CD4-positive, CD25-positive, alpha-beta regulatory T cell (primary cell): ENCODE measurements at regions not wholly inside any gene's neighbourhood (a gene's known extent, or its start where the extent isn't known, plus 50 kb on each side); places are given as distances from the start of the nearest gene placed in this dataset.

Experiments used
- ATAC-seq, 2 donors: fragments of 150-1000 bp; cut with Tn5 transposase; one replicate each; pipeline ENCODE4 v1.10.0; 2021; ENCODE audit warnings: low read depth in 2 of 2, moderate number of reproducible peaks in 2 of 2, moderate library complexity in 1 of 2
- DNase-seq, 3 donors: peaks; one replicate each; pipeline versions ENCODE4 v3.0.0 to v3.0.0-alpha.2; 2012 to 2022; ENCODE audit warnings: mixed read lengths in 1 of 3
- H3K27ac ChIP-seq: one replicate; pipeline ENCODE4 v1.7.0; 2013; ENCODE audit warnings: mild to moderate bottlenecking, low read length; ENCODE audit not compliant: insufficient read depth, poor library complexity, severe bottlenecking
- H3K27me3 ChIP-seq: one replicate; pipeline ENCODE4 v1.7.0; 2013; ENCODE audit warnings: low read length; ENCODE audit not compliant: control insufficient read depth, insufficient read depth
- H3K36me3 ChIP-seq: one replicate; pipeline ENCODE4 v1.7.0; 2013; ENCODE audit warnings: mild to moderate bottlenecking, low read length, moderate library complexity; ENCODE audit not compliant: control insufficient read depth, insufficient read depth
- H3K4me1 ChIP-seq: 2 replicates; pipeline ENCODE4 v1.7.0; 2013; ENCODE audit warnings: mild to moderate bottlenecking, low read length; ENCODE audit not compliant: insufficient read depth, control insufficient read depth, poor library complexity, severe bottlenecking
- H3K4me3 ChIP-seq: one replicate; pipeline ENCODE4 v1.7.0; 2013; ENCODE audit warnings: low read depth, mild to moderate bottlenecking, low read length, moderate library complexity
- H3K9me3 ChIP-seq, 2 experiments: 1 replicate in 1 of 2; 2 replicates in 1 of 2; pipeline ENCODE4 v1.7.0; 2013; ENCODE audit warnings: low read length in 2 of 2, mild to moderate bottlenecking in 1 of 2, moderate library complexity in 1 of 2; ENCODE audit not compliant: control insufficient read depth in 2 of 2
- H3K27ac Mint-ChIP-seq, 3 donors: one replicate each; pipeline ENCODE4 v1.8.0; 2020 to 2022; ENCODE audit warnings: mild to moderate bottlenecking in 3 of 3, mixed read lengths in 3 of 3, moderate library complexity in 2 of 3
- H3K27me3 Mint-ChIP-seq: one replicate; pipeline ENCODE4 v1.8.0; 2022; ENCODE audit warnings: mild to moderate bottlenecking, mixed read lengths
- H3K36me3 Mint-ChIP-seq: one replicate; pipeline ENCODE4 v1.8.0; 2020; ENCODE audit warnings: mixed read lengths
- H3K4me1 Mint-ChIP-seq, 4 donors: one replicate each; pipeline ENCODE4 v1.8.0; 2020 to 2022; ENCODE audit warnings: mixed read lengths in 4 of 4, mild to moderate bottlenecking in 1 of 4
- H3K4me3 Mint-ChIP-seq, 4 donors: one replicate each; pipeline ENCODE4 v1.8.0; 2020 to 2022; ENCODE audit warnings: mild to moderate bottlenecking in 4 of 4, mixed read lengths in 4 of 4, moderate library complexity in 3 of 4
- H3K9me3 Mint-ChIP-seq, 7 donors: one replicate each; pipeline ENCODE4 v1.8.0; 2020 to 2022; ENCODE audit warnings: mixed read lengths in 7 of 7, mild to moderate bottlenecking in 3 of 7, moderate library complexity in 2 of 7

DNA sequence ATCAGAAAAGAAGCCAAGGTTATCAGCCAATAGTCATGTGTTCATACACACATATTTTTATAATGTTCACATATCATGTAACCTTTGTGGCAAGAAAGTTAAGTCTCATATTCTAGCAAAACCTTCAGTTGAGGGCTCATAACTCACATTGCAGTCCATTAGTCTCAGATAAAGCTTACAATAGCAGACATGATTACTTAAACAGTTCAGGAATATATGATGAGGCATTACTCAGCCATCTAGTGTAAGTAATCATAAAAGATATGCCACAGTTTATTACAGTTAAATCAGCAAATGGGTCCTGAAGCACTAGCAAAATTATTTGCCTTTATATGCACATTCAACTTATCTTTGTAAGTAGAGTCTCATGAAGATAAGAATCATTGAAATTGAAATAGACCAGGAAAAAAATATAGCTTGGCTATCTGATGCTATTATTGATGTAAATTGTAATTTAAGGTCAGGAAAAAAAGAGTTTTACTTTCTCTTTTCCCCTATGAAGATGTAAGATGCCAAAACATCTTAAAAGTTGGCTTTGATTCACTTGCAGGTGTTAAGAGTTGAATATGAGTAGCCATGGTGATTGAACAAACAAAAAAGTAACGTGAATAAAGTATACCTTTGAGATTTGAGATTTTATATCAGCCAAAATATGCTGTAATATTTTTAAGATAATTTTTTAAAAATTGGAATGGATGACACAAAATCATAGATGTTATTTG, 537.0 kb downstream of the SLC6A15 start:
- no peaks in the 10 kb centered on the region for H3K36me3 Mint-ChIP-seq

GRCh38 chr12:84362552-84362897, 550.1 kb downstream of the SLC6A15 start:
- H3K27me3 Mint-ChIP-seq, result no peaks in the 10 kb centered on the region
- H3K4me3 Mint-ChIP-seq, result no peak overlapping the region
- ATAC-seq (no peak), DNase-seq (no peak)
- H3K9me3 ChIP-seq, result peaks cover 0 to 4% of the 10 kb centered on the region in 2 experiments
- H3K4me1 ChIP-seq, result no peaks in the 10 kb centered on the region
- no peak overlapping the region for H3K27ac ChIP-seq
- no peaks in the 10 kb centered on the region for H3K36me3 Mint-ChIP-seq
- no peaks in the 10 kb centered on the region for H3K27me3 ChIP-seq
- H3K9me3 Mint-ChIP-seq, result peaks cover 0 to 9% (median 3%) of the 10 kb centered on the region in 7 donors
- H3K36me3 ChIP-seq, result no peaks in the 10 kb centered on the region
- H3K27ac Mint-ChIP-seq, result no peak overlapping the region
- H3K4me1 Mint-ChIP-seq, result peaks cover 0 to 5% (median 0%) of the 10 kb centered on the region in 4 donors
- no peak overlapping the region for H3K4me3 ChIP-seq

More for the DNA sequence above, 537.0 kb downstream of the SLC6A15 start:
- H3K4me3 ChIP-seq, result no peak overlapping the region
- Mint-ChIP-seq H3K9me3 (peaks cover 0 to 10% (median 3%) of the 10 kb centered on the region in 7 donors), H3K27ac (no peak overlapping the region), H3K4me1 (no peaks in the 10 kb centered on the region), H3K27me3 (no peaks in the 10 kb centered on the region), H3K4me3 (no peak overlapping the region)
- ATAC-seq (no peak), DNase-seq (no peak)
- no peaks in the 10 kb centered on the region for H3K27me3 ChIP-seq
- H3K27ac ChIP-seq, result no peak overlapping the region
- no peaks in the 10 kb centered on the region for H3K36me3 ChIP-seq
- H3K9me3 ChIP-seq, result no peaks in the 10 kb centered on the region
- no peaks in the 10 kb centered on the region for H3K4me1 ChIP-seq

DNA sequence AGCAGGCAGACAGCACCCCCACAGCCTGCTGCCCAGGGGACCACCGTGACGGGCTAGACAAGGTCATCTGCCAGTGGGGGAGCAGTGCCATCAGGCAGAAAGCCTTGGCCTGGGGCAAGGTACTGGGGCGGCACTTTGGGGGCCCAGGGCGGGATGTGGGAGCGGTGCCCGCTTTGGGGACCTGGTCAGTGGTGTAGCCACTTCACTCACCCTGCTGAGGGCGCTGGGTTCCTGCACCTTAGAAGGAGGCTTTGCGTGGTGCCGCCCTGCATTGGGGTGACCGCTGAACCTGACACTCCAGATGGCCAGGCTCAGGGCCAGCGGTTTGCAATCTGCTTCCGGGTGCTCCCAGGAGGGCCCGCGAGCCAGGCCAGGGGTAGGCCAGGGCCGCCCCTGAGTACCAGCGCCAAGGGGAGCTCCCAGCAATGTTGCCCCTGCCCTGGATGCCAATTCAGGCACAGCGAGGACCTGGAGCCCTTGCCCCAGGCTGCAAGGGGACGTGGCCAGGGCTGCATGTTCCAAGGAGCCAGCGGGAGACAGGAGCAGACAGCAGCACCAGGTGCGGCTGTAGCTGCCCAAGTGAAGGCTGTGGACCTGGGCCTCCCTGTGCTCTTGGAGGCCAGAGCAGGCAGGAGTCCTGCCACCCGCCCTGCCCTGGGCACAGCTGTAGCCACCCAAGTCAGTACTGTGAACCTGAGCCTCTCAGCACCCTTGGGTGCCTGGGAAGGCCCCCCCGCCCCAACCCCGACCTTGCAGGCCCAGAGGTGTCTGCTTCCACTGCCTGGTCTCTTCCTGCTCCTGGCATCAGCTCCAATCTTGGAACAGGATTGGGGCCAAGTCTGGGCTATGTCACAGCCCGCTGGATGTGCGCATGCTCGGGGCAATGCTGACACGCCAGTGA, 550.7 kb downstream of the SLC6A15 start:
- Histone ChIP-seq H3K36me3 (no peaks in the 10 kb centered on the region), H3K9me3 (peaks cover 0 to 4% of the 10 kb centered on the region in 2 experiments), H3K4me1 (no peaks in the 10 kb centered on the region), H3K27me3 (no peaks in the 10 kb centered on the region), H3K4me3 (no peak overlapping the region), H3K27ac (no peak overlapping the region)
- Mint-ChIP-seq H3K36me3 (no peaks in the 10 kb centered on the region), H3K9me3 (peaks cover 0 to 9% (median 3%) of the 10 kb centered on the region in 7 donors), H3K4me1 (peaks cover 0 to 5% (median 0%) of the 10 kb centered on the region in 4 donors), H3K27me3 (no peaks in the 10 kb centered on the region), H3K4me3 (no peak overlapping the region), H3K27ac (no peak overlapping the region)
- ATAC-seq (no peak), DNase-seq (no peak)

DNA sequence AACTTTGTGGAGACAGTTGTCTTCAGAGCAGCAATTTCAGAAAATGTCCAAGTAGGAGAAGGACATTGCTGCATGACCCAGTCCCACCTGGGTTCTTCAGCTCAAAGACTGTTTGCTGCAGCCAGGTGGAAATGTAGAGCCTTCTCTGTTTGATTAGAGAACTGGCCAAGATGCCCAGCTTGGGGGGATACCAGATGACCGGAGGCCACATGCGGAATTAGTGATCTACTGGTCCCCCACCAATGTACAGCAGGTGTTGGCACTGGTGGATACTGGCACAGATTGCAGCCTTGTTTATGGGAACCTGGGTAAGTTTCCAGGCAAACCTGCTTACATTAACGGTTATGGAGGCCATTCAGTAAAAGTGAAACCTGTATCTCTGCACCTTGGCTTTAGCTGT, 555.3 kb downstream of the SLC6A15 start:
- DNase-seq (no peak), ATAC-seq (no peak)
- Histone ChIP-seq H3K4me3 (no peak overlapping the region), H3K4me1 (no peaks in the 10 kb centered on the region), H3K27ac (no peak overlapping the region), H3K9me3 (peaks cover 0 to 4% of the 10 kb centered on the region in 2 experiments), H3K27me3 (no peaks in the 10 kb centered on the region), H3K36me3 (no peaks in the 10 kb centered on the region)
- no peak overlapping the region for H3K4me3 Mint-ChIP-seq
- no peaks in the 10 kb centered on the region for H3K36me3 Mint-ChIP-seq
- no peaks in the 10 kb centered on the region for H3K4me1 Mint-ChIP-seq
- peaks cover 0 to 7% (median 1%) of the 10 kb centered on the region in 7 donors for H3K9me3 Mint-ChIP-seq
- no peak overlapping the region for H3K27ac Mint-ChIP-seq
- H3K27me3 Mint-ChIP-seq, result no peaks in the 10 kb centered on the region

GRCh38 chr12:84356224-84356623, 556.4 kb downstream of the SLC6A15 start:
- no peak overlapping the region for H3K27ac Mint-ChIP-seq
- peaks cover 0 to 5% (median 1%) of the 10 kb centered on the region in 7 donors for H3K9me3 Mint-ChIP-seq
- Histone ChIP-seq H3K4me1 (no peaks in the 10 kb centered on the region), H3K4me3 (no peak overlapping the region), H3K27me3 (no peaks in the 10 kb centered on the region), H3K36me3 (no peaks in the 10 kb centered on the region), H3K27ac (no peak overlapping the region), H3K9me3 (peaks cover 0 to 4% of the 10 kb centered on the region in 2 experiments)
- H3K4me3 Mint-ChIP-seq, result no peak overlapping the region
- H3K36me3 Mint-ChIP-seq, result no peaks in the 10 kb centered on the region
- ATAC-seq, result no peak
- H3K4me1 Mint-ChIP-seq, result no peaks in the 10 kb centered on the region
- no peak for DNase-seq
- no peaks in the 10 kb centered on the region for H3K27me3 Mint-ChIP-seq

DNA sequence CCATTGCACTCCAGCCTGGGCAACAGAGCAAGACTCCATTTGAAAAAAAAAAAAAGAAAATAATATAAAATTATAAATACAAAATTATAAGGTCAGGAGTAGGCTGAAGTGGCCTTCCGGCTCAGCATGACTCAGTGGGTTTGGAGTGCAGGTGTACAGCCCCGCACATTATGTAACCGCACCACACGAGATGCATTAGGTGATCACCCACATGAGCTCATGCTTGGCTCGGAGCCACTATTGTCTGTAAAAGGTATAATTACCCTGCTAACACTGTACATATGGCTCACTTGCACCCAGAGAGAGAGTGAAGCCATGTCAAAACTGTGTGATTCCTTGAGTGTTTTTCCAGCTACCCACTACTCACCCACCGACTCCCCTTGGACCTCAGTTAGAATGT, 557.0 kb downstream of the SLC6A15 start:
- Mint-ChIP-seq H3K4me3 (no peak overlapping the region), H3K4me1 (no peaks in the 10 kb centered on the region), H3K36me3 (no peaks in the 10 kb centered on the region), H3K9me3 (peaks cover 0 to 3% (median 0%) of the 10 kb centered on the region in 7 donors), H3K27me3 (no peaks in the 10 kb centered on the region), H3K27ac (no peak overlapping the region)
- ATAC-seq (no peak), DNase-seq (no peak)
- Histone ChIP-seq H3K27ac (no peak overlapping the region), H3K4me1 (no peaks in the 10 kb centered on the region), H3K27me3 (no peaks in the 10 kb centered on the region), H3K4me3 (no peak overlapping the region), H3K36me3 (no peaks in the 10 kb centered on the region), H3K9me3 (peaks cover 0 to 4% of the 10 kb centered on the region in 2 experiments)

DNA sequence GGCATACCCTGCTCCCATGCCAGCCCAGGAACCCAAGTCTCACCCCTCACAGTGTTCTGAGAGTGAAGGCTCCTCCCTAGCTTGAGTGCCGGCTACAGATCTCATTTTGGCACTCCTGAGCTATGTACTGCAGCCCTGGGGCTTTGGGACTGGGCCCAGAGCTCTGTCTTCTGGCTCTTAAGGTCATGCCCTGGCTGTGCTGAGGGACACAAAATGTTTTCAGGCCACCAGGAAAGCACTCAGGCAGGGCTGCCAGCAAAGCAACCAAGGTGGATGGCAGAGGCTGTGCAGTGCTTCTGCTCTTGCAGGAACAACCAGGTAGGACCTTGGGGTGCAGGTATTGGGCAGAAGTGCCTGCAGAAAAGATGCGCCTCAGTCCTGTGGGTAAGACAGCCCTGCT, 564.0 kb downstream of the SLC6A15 start:
- DNase-seq (no peak), ATAC-seq (no peak)
- H3K27ac ChIP-seq, result no peak overlapping the region
- H3K9me3 ChIP-seq, result no peaks in the 10 kb centered on the region
- H3K27me3 ChIP-seq, result no peaks in the 10 kb centered on the region
- Mint-ChIP-seq H3K9me3 (peaks cover 0 to 23% (median 5%) of the 10 kb centered on the region in 7 donors), H3K27me3 (no peaks in the 10 kb centered on the region), H3K4me1 (no peaks in the 10 kb centered on the region), H3K27ac (no peak overlapping the region), H3K36me3 (no peaks in the 10 kb centered on the region), H3K4me3 (no peak overlapping the region)
- H3K4me3 ChIP-seq, result no peak overlapping the region
- no peaks in the 10 kb centered on the region for H3K36me3 ChIP-seq
- H3K4me1 ChIP-seq, result no peaks in the 10 kb centered on the region
